HAP-1 (cell line): ENCODE measurements at regions not wholly inside any gene's neighbourhood (a gene's known extent, or its start where the extent isn't known, plus 50 kb on each side); places are given as distances from the start of the nearest gene placed in this dataset.
A peak's percentile ranks its signal among the peaks of the same experiment; 100 is the strongest.
"Not testable (repeated sequence)": the region's sequence is repeated elsewhere in the genome, so short reads cannot be mapped to it uniquely, and the experiment has no call there.

Experiments used
- DNase-seq, 2 experiments: peaks; one replicate each; pipeline ENCODE4 v3.0.0-alpha.2; 2016 to 2020; ENCODE audit warnings: low spot score in 2 of 2
- H3K27me3 ChIP-seq: fragments of 250-450 bp; sonication (Bioruptor Pico); 2 replicates; pipeline ENCODE4 v1.5.1; 2020; ENCODE audit warnings: low read depth, mild to moderate bottlenecking, moderate library complexity
- H3K36me3 ChIP-seq: fragments of 250-450 bp; sonication (Bioruptor Pico); replicated peaks from 2 replicates; pipeline ENCODE4 v1.5.1; 2020; ENCODE audit warnings: mild to moderate bottlenecking
- H3K4me1 ChIP-seq: fragments of 250-450 bp; sonication (Bioruptor Pico); 2 replicates; pipeline ENCODE4 v1.5.1; 2020; ENCODE audit warnings: mild to moderate bottlenecking
- H3K4me3 ChIP-seq: fragments of 250-450 bp; sonication (Bioruptor Pico); 2 replicates; pipeline ENCODE4 v1.5.1; 2020; ENCODE audit warnings: mild to moderate bottlenecking, moderate library complexity
- H3K9me3 ChIP-seq: fragments of 250-450 bp; sonication (Bioruptor Pico); 2 replicates; pipeline ENCODE4 v1.5.1; 2020; ENCODE audit warnings: mild to moderate bottlenecking, moderate library complexity
- in situ Hi-C: fragments of 300-500 bp; cut with MboI; formaldehyde crosslinking; loops from 3 replicates; pipeline ENCODE4 v1.14.3; 2020; ENCODE audit warnings: low sequenced_read_pairs, inconsistent platforms, mixed read lengths

- H3K36me3 ChIP-seq, H3K27me3 ChIP-seq, H3K4me1 ChIP-seq, in situ Hi-C loops, H3K4me3 ChIP-seq, H3K9me3 ChIP-seq: not testable (repeated sequence)
- DNase-seq, result peak in 1 of 2 experiments; percentile 12
Measured at GRCh38 chr10:109809954-109810353, 113.4 kb downstream of the XPNPEP1 start.

GRCh38 chr10:109801191-109801590 is 122.1 kb downstream of the XPNPEP1 start:
- in situ Hi-C loops, H3K4me3 ChIP-seq, H3K9me3 ChIP-seq, H3K27me3 ChIP-seq, DNase-seq, H3K4me1 ChIP-seq, H3K36me3 ChIP-seq: not testable (repeated sequence)

GRCh38 chr10:109790647-109791046 is 132.7 kb downstream of the XPNPEP1 start:
- Histone ChIP-seq H3K4me3 (no peak overlapping the region), H3K36me3 (no peaks in the 10 kb centered on the region), H3K27me3 (peaks cover 3% of the 10 kb centered on the region), H3K4me1 (no peaks in the 10 kb centered on the region), H3K9me3 (no peaks in the 10 kb centered on the region)
- no peak for DNase-seq
- in situ Hi-C loops, result no loop called here

GRCh38 chr10:109784236-109784635 is 139.1 kb downstream of the XPNPEP1 start:
- Histone ChIP-seq H3K4me1 (no peaks in the 10 kb centered on the region), H3K27me3 (peaks cover 6% of the 10 kb centered on the region), H3K36me3 (no peaks in the 10 kb centered on the region), H3K4me3 (no peak overlapping the region), H3K9me3 (no peaks in the 10 kb centered on the region)
- no peak for DNase-seq
- in situ Hi-C loops, result no loop called here

GRCh38 chr10:109783286-109783685 is 140.0 kb downstream of the XPNPEP1 start:
- peaks cover 2% of the 10 kb centered on the region; the same call in 1 of the 2 replicates for H3K27me3 ChIP-seq
- H3K36me3 ChIP-seq, result no peaks in the 10 kb centered on the region
- H3K9me3 ChIP-seq, result no peaks in the 10 kb centered on the region
- H3K4me3 ChIP-seq, result no peak overlapping the region
- in situ Hi-C loops, result no loop called here
- no peak for DNase-seq
- H3K4me1 ChIP-seq, result no peaks in the 10 kb centered on the region

GRCh38 chr10:109780997-109781396 is 142.3 kb downstream of the XPNPEP1 start:
- DNase-seq, result no peak
- Histone ChIP-seq H3K9me3 (no peaks in the 10 kb centered on the region), H3K4me3 (no peak overlapping the region), H3K4me1 (no peaks in the 10 kb centered on the region), H3K36me3 (no peaks in the 10 kb centered on the region), H3K27me3 (peaks cover 2% of the 10 kb centered on the region; the same call in 1 of the 2 replicates)
- in situ Hi-C loops, result no loop called here

GRCh38 chr10:109778993-109779392 is 144.3 kb downstream of the XPNPEP1 start:
- DNase-seq, result no peak
- in situ Hi-C loops, result no loop called here
- H3K4me3 ChIP-seq, result no peak overlapping the region
- H3K4me1 ChIP-seq, result no peaks in the 10 kb centered on the region
- H3K27me3 ChIP-seq, result peaks cover 2% of the 10 kb centered on the region; the same call in 1 of the 2 replicates
- no peaks in the 10 kb centered on the region for H3K36me3 ChIP-seq
- no peaks in the 10 kb centered on the region for H3K9me3 ChIP-seq

- in situ Hi-C loops, result no loop called here
- H3K9me3 ChIP-seq, result no peaks in the 10 kb centered on the region
- no peaks in the 10 kb centered on the region for H3K27me3 ChIP-seq
- H3K4me3 ChIP-seq, result no peak overlapping the region
- DNase-seq, result no peak
- H3K4me1 ChIP-seq, result no peaks in the 10 kb centered on the region
- no peaks in the 10 kb centered on the region for H3K36me3 ChIP-seq
Measured at GRCh38 chr10:109774121-109774440, 149.2 kb downstream of the XPNPEP1 start.

- Histone ChIP-seq H3K36me3 (no peaks in the 10 kb centered on the region), H3K9me3 (no peaks in the 10 kb centered on the region), H3K27me3 (0 out of 2 replicates have a peak, but pooled peaks cover 3% of the 10 kb centered on the region), H3K4me1 (no peaks in the 10 kb centered on the region), H3K4me3 (no peak overlapping the region)
- in situ Hi-C loops, result no loop called here
- peak in 1 of 2 experiments; percentile 35 for DNase-seq
Measured at GRCh38 chr10:109773288-109774120, 149.8 kb downstream of the XPNPEP1 start.

GRCh38 chr10:109770663-109771062 is 152.6 kb downstream of the XPNPEP1 start:
- no peaks in the 10 kb centered on the region for H3K9me3 ChIP-seq
- in situ Hi-C loops, result no loop called here
- H3K36me3 ChIP-seq, result no peaks in the 10 kb centered on the region
- H3K4me1 ChIP-seq, result no peaks in the 10 kb centered on the region
- H3K4me3 ChIP-seq, result no peak overlapping the region
- DNase-seq, result no peak
- H3K27me3 ChIP-seq, result 0 out of 2 replicates have a peak, but pooled peaks cover 3% of the 10 kb centered on the region

- in situ Hi-C loops, result no loop called here
- Histone ChIP-seq H3K27me3 (0 out of 2 replicates have a peak, but pooled peaks cover 3% of the 10 kb centered on the region), H3K9me3 (no peaks in the 10 kb centered on the region), H3K4me1 (no peaks in the 10 kb centered on the region), H3K36me3 (no peaks in the 10 kb centered on the region), H3K4me3 (no peak overlapping the region)
- no peak for DNase-seq
Measured at GRCh38 chr10:109769966-109770365, 153.3 kb downstream of the XPNPEP1 start.

GRCh38 chr10:109765838-109766237 is 157.5 kb downstream of the XPNPEP1 start:
- no peaks in the 10 kb centered on the region for H3K4me1 ChIP-seq
- no peaks in the 10 kb centered on the region for H3K9me3 ChIP-seq
- H3K27me3 ChIP-seq, result 0 out of 2 replicates have a peak, but pooled peaks cover 3% of the 10 kb centered on the region
- no peaks in the 10 kb centered on the region for H3K36me3 ChIP-seq
- H3K4me3 ChIP-seq, result no peak overlapping the region
- in situ Hi-C loops, result no loop called here
- no peak for DNase-seq

GRCh38 chr10:109762555-109762954 is 160.8 kb downstream of the XPNPEP1 start:
- no peak for DNase-seq
- H3K4me3 ChIP-seq, result no peak overlapping the region
- no peaks in the 10 kb centered on the region for H3K9me3 ChIP-seq
- H3K4me1 ChIP-seq, result no peaks in the 10 kb centered on the region
- in situ Hi-C loops, result no loop called here
- no peaks in the 10 kb centered on the region for H3K36me3 ChIP-seq
- no peaks in the 10 kb centered on the region for H3K27me3 ChIP-seq

- H3K36me3 ChIP-seq, H3K4me1 ChIP-seq, DNase-seq, H3K27me3 ChIP-seq, H3K4me3 ChIP-seq, in situ Hi-C loops, H3K9me3 ChIP-seq: not testable (repeated sequence)
Measured at GRCh38 chr10:109757670-109758069, 165.6 kb downstream of the XPNPEP1 start.
